ENCODE measurements at regions not wholly inside any gene's neighbourhood (a gene's known extent, or its start where the extent isn't known, plus 50 kb on each side); places are given as distances from the start of the nearest gene placed in this dataset.
"Not testable (repeated sequence)": the region's sequence is repeated elsewhere in the genome, so short reads cannot be mapped to it uniquely, and the experiment has no call there.

- Histone ChIP-seq H4K20me1 (ENCODE audit: low read length) (no peaks in the 10 kb centered on the region), H3K9me3 (ENCODE audit: low read length) (no peaks in the 10 kb centered on the region), H3K4me3 (ENCODE audit: low read length) (no peak overlapping the region), H2AFZ (ENCODE audit: low read length) (no peak overlapping the region), H3K4me1 (ENCODE audit: insufficient read depth, low read length) (peaks cover 18% of the 10 kb centered on the region), H3K4me2 (ENCODE audit: low read length) (no peak overlapping the region), H3K27ac (ENCODE audit: low read length) (no peak overlapping the region), H3K79me2 (ENCODE audit: low read length) (no peaks in the 10 kb centered on the region), H3K9me2 (replicated peaks; ENCODE audit: low read length) (no peaks in the 10 kb centered on the region), H3F3A (ENCODE audit: low read length, unreplicated experiment) (no peaks in the 10 kb centered on the region), H3K9ac (ENCODE audit: low read length) (no peak overlapping the region), H3K36me3 (ENCODE audit: low read depth, low read length) (no peaks in the 10 kb centered on the region), H3K27me3 (ENCODE audit: low read length) (no peaks in the 10 kb centered on the region)
- POLR2A ChIA-PET (ENCODE audit: unreplicated experiment) = no interaction called here
- TF ChIP-seq CTCF (conservative IDR thresholded peaks at IDR 0.05; ENCODE audit: low read depth, low read length) (no peak), EZH2 (IDR thresholded peaks at IDR 0.05; ENCODE audit: low read length, unreplicated experiment) (no peak), EZH2phosphoT487 (IDR thresholded peaks at IDR 0.05; ENCODE audit: borderline replicate concordance, low read length) (no peak)
- DNase-seq = no peak
- BruUV-seq (replicated peaks) = no TSS peak
- intact Hi-C loops (cut with micrococcal nuclease) = no loop called here
- CTCF ChIA-PET = no interaction called here
- ATAC-seq = no peak
Observed at GRCh38 chr2:215723631-215724011, 287.8 kb upstream of the FN1 start.

GRCh38 chr2:215722986-215723630 lies 287.2 kb upstream of the FN1 start:
- no peak for ATAC-seq
- DNase-seq = no peak
- Histone ChIP-seq H3K4me3 (ENCODE audit: low read length) (no peak overlapping the region), H3K9me3 (ENCODE audit: low read length) (no peaks in the 10 kb centered on the region), H3K4me2 (ENCODE audit: low read length) (no peak overlapping the region), H3K9ac (ENCODE audit: low read length) (no peak overlapping the region), H3F3A (ENCODE audit: low read length, unreplicated experiment) (no peaks in the 10 kb centered on the region), H3K27me3 (ENCODE audit: low read length) (no peaks in the 10 kb centered on the region), H3K27ac (ENCODE audit: low read length) (no peak overlapping the region), H4K20me1 (ENCODE audit: low read length) (no peaks in the 10 kb centered on the region), H3K9me2 (replicated peaks; ENCODE audit: low read length) (no peaks in the 10 kb centered on the region), H3K79me2 (ENCODE audit: low read length) (no peaks in the 10 kb centered on the region), H2AFZ (ENCODE audit: low read length) (no peak overlapping the region), H3K4me1 (ENCODE audit: insufficient read depth, low read length) (peaks cover 14% of the 10 kb centered on the region), H3K36me3 (ENCODE audit: low read depth, low read length) (no peaks in the 10 kb centered on the region)
- ChIA-PET CTCF (no interaction called here), POLR2A (ENCODE audit: unreplicated experiment) (no interaction called here)
- no TSS peak for BruUV-seq (replicated peaks)
- intact Hi-C loops (cut with micrococcal nuclease) = no loop called here
- TF ChIP-seq EZH2phosphoT487 (IDR thresholded peaks at IDR 0.05; ENCODE audit: borderline replicate concordance, low read length) (no peak), EZH2 (IDR thresholded peaks at IDR 0.05; ENCODE audit: low read length, unreplicated experiment) (no peak), CTCF (conservative IDR thresholded peaks at IDR 0.05; ENCODE audit: low read depth, low read length) (no peak)

GRCh38 chr2:215722125-215722524 lies 286.3 kb upstream of the FN1 start:
- intact Hi-C loops (cut with micrococcal nuclease) = no loop called here
- no peak overlapping the region for H3K27ac ChIP-seq (ENCODE audit: low read length)

GRCh38 chr2:215721515-215721914 lies 285.6 kb upstream of the FN1 start:
- CTCF ChIA-PET; intact Hi-C loops (cut with micrococcal nuclease): not testable (repeated sequence)

More at GRCh38 chr2:215722125-215722524, 286.3 kb upstream of the FN1 start:
- H4K20me1 ChIP-seq (ENCODE audit: low read length) = no peaks in the 10 kb centered on the region
- POLR2A ChIA-PET (ENCODE audit: unreplicated experiment) = no interaction called here
- TF ChIP-seq EZH2 (IDR thresholded peaks at IDR 0.05; ENCODE audit: low read length, unreplicated experiment) (no peak), CTCF (conservative IDR thresholded peaks at IDR 0.05; ENCODE audit: low read depth, low read length) (no peak), EZH2phosphoT487 (IDR thresholded peaks at IDR 0.05; ENCODE audit: borderline replicate concordance, low read length) (no peak)
- no peak overlapping the region for H3K9ac ChIP-seq (ENCODE audit: low read length)
- no peaks in the 10 kb centered on the region for H3K79me2 ChIP-seq (ENCODE audit: low read length)
- no peak overlapping the region for H3K4me2 ChIP-seq (ENCODE audit: low read length)
- ATAC-seq (no peak), DNase-seq (no peak)
- H3K4me3 ChIP-seq (ENCODE audit: low read length) = no peak overlapping the region
- peaks cover 5% of the 10 kb centered on the region for H3K4me1 ChIP-seq (ENCODE audit: insufficient read depth, low read length)
- no peaks in the 10 kb centered on the region for H3K9me2 ChIP-seq (replicated peaks; ENCODE audit: low read length)
- no peak overlapping the region for H2AFZ ChIP-seq (ENCODE audit: low read length)
- no TSS peak for BruUV-seq (replicated peaks)
- H3K9me3 ChIP-seq (ENCODE audit: low read length) = no peaks in the 10 kb centered on the region
- CTCF ChIA-PET = no interaction called here
- H3K36me3 ChIP-seq (ENCODE audit: low read depth, low read length) = no peaks in the 10 kb centered on the region
- H3K27me3 ChIP-seq (ENCODE audit: low read length) = no peaks in the 10 kb centered on the region
- H3F3A ChIP-seq (ENCODE audit: low read length, unreplicated experiment) = no peaks in the 10 kb centered on the region

More at GRCh38 chr2:215721515-215721914, 285.6 kb upstream of the FN1 start:
- H3K27me3 ChIP-seq (ENCODE audit: low read length); POLR2A ChIA-PET (ENCODE audit: unreplicated experiment); H3K36me3 ChIP-seq (ENCODE audit: low read depth, low read length); H2AFZ ChIP-seq (ENCODE audit: low read length); DNase-seq; H3K9me2 ChIP-seq (replicated peaks; ENCODE audit: low read length); H3K4me2 ChIP-seq (ENCODE audit: low read length); H3K9ac ChIP-seq (ENCODE audit: low read length); H3K4me3 ChIP-seq (ENCODE audit: low read length); H3K79me2 ChIP-seq (ENCODE audit: low read length); H3K27ac ChIP-seq (ENCODE audit: low read length); H3K4me1 ChIP-seq (ENCODE audit: insufficient read depth, low read length); ATAC-seq; H3F3A ChIP-seq (ENCODE audit: low read length, unreplicated experiment); H4K20me1 ChIP-seq (ENCODE audit: low read length); BruUV-seq (replicated peaks); H3K9me3 ChIP-seq (ENCODE audit: low read length): not testable (repeated sequence)
